Nucleus accumbens (tissue), 56 donors: ENCODE measurements at regions not wholly inside any gene's neighbourhood (a gene's known extent, or its start where the extent isn't known, plus 50 kb on each side); places are given as distances from the start of the nearest gene placed in this dataset.

ENCODE experiments used
- DNase-seq, 56 donors: peaks; one replicate each; lab custom pipeline; 2025; lab: John Stamatoyannopoulos, UW

- no peak for DNase-seq
These were observed 408.4 kb upstream of the PTBP2 start for GRCh38 chr1:96313216-96313615.

GRCh38 chr1:96329121-96329520, 392.5 kb upstream of the PTBP2 start:
- DNase-seq, result no peak

- DNase-seq, result no peak
These were observed 390.0 kb upstream of the PTBP2 start for GRCh38 chr1:96331596-96331995.

- no peak for DNase-seq
These were observed 387.9 kb upstream of the PTBP2 start for GRCh38 chr1:96333522-96334235.

GRCh38 chr1:96334236-96334557, 387.4 kb upstream of the PTBP2 start:
- no peak for DNase-seq

GRCh38 chr1:96338622-96339021, 383.0 kb upstream of the PTBP2 start:
- no peak for DNase-seq

GRCh38 chr1:96340686-96341085, 380.9 kb upstream of the PTBP2 start:
- DNase-seq, result no peak

GRCh38 chr1:96346719-96347118, 374.9 kb upstream of the PTBP2 start:
- DNase-seq, result no peak

- DNase-seq, result no peak
These were observed 371.7 kb upstream of the PTBP2 start for GRCh38 chr1:96349896-96350295.

GRCh38 chr1:96352733-96353132, 368.9 kb upstream of the PTBP2 start:
- no peak for DNase-seq

- peak in 1 of 56 donors; percentile 0 for DNase-seq
These were observed 366.1 kb upstream of the PTBP2 start for GRCh38 chr1:96355521-96355920.

- DNase-seq, result peak in 1 of 56 donors; percentile 0
These were observed 365.6 kb upstream of the PTBP2 start for GRCh38 chr1:96355961-96356360.

GRCh38 chr1:96357141-96357765, 364.3 kb upstream of the PTBP2 start:
- no peak for DNase-seq

- no peak for DNase-seq
These were observed 363.5 kb upstream of the PTBP2 start for GRCh38 chr1:96358057-96358456.

GRCh38 chr1:96360036-96360795, 361.4 kb upstream of the PTBP2 start:
- no peak for DNase-seq

- no peak for DNase-seq
These were observed 360.2 kb upstream of the PTBP2 start for GRCh38 chr1:96361271-96361856.

GRCh38 chr1:96361961-96362360, 359.6 kb upstream of the PTBP2 start:
- no peak for DNase-seq

- no peak for DNase-seq
These were observed 359.0 kb upstream of the PTBP2 start for GRCh38 chr1:96362623-96363022.

- DNase-seq, result no peak
These were observed 357.8 kb upstream of the PTBP2 start for GRCh38 chr1:96363826-96364225.

GRCh38 chr1:96364576-96364975, 357.0 kb upstream of the PTBP2 start:
- DNase-seq, result no peak

- DNase-seq, result no peak
These were observed 356.5 kb upstream of the PTBP2 start for GRCh38 chr1:96365076-96365475.
